Breast epithelium (tissue), 4 donors: ENCODE measurements at regions not wholly inside any gene's neighbourhood (a gene's known extent, or its start where the extent isn't known, plus 50 kb on each side); places are given as distances from the start of the nearest gene placed in this dataset.
A peak's percentile ranks its signal among the peaks of the same experiment; 100 is the strongest.

Source experiments
- DNase-seq, 2 donors: peaks; one replicate each; pipeline ENCODE4 v3.0.0-alpha.2; 2019; ENCODE audit warnings: low spot score in 2 of 2
- H3K27ac ChIP-seq, 2 donors: fragments of 200-600 bp; sonication (generic) in 1 of 2; one replicate each; pipeline ENCODE4 v1.5.1; 2016 to 2019; ENCODE audit warnings: mild to moderate bottlenecking in 1 of 2
- H3K27me3 ChIP-seq, 2 donors: fragments of 200-600 bp; sonication (generic) in 1 of 2; one replicate each; pipeline versions ENCODE4 v1.5.1 to v1.6.0; 2017 to 2019; ENCODE audit warnings: control low read depth in 1 of 2, mild to moderate bottlenecking in 1 of 2
- H3K36me3 ChIP-seq: fragments of 200-600 bp; one replicate; pipeline ENCODE4 v1.5.1; 2019
- H3K4me1 ChIP-seq, 2 donors: fragments of 200-600 bp; sonication (generic); one replicate each; pipeline ENCODE4 v1.5.1; 2016 to 2019; ENCODE audit warnings: control low read depth in 1 of 2
- H3K4me3 ChIP-seq, 3 donors: fragments of 200-600 bp; sonication (generic); 1 replicate in 2 of 3; 2 replicates in 1 of 3; pipeline ENCODE4 v1.5.1; 2016 to 2019; ENCODE audit warnings: mild to moderate bottlenecking in 3 of 3, moderate library complexity in 2 of 3
- H3K9me3 ChIP-seq, 2 donors: fragments of 200-600 bp; sonication (generic) in 1 of 2; one replicate each; pipeline ENCODE4 v1.5.1; 2016 to 2019; ENCODE audit warnings: control low read depth in 1 of 2
- POLR2A ChIP-seq: fragments of 450-650 bp; IDR thresholded peaks from one replicate; pipeline ENCODE4 v1.6.1; 2016; ENCODE audit warnings: antibody characterized with exemption, mild to moderate bottlenecking, moderate library complexity
- POLR2AphosphoS5 ChIP-seq, 3 donors: sonication (generic); formaldehyde crosslinking; IDR thresholded peaks; one replicate each; pipeline ENCODE4 v1.6.1; 2017; ENCODE audit warnings: antibody characterized with exemption in 3 of 3
- intact Hi-C: fragments of 100-400 bp; cut with DNase I; formaldehyde crosslinking; loops from one replicate; pipeline ENCODE4 v1.15.1; 2023; ENCODE audit warnings: low total_unique reads
- TF ChIP-seq, protein P1 (sequence below), 3 donors: fragments of 450-650 bp; IDR thresholded peaks; one replicate each; pipeline ENCODE4 v1.5.1; 2016 to 2017; ENCODE audit warnings: antibody characterized with exemption in 3 of 3, mild to moderate bottlenecking in 3 of 3, moderate library complexity in 3 of 3

DNA sequence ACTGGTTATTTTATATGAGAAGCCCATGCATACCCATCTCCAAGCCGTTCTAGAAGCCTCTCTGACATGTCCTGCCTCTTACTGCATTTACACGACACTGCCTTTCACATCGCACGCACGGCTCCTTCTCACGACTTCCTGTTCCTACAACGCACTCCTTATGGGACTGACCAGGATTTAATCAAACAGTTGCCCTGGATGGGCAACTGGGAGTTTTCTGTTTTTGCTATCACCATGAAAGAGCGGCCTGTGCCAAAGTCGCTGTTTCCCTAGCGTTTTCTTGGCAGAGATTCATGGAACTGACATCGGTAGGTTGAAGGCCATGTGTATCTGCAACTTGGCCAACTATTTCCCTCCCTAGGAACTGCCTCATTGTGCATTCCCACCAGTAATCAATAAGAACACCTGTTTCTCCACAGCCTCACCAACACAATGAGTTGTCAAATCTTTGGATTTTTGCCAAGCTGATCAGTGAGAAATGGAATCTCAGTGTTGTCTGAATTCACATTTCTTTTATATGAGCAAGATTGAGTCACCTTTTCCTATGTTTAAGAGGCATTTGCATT, 97.2 kb upstream of the OTOS start:
- Histone ChIP-seq H3K4me3 (no peak overlapping the region), H3K4me1 (no peaks in the 10 kb centered on the region), H3K9me3 (no peaks in the 10 kb centered on the region), H3K36me3 (no peaks in the 10 kb centered on the region), H3K27ac (no peak overlapping the region), H3K27me3 (no peaks in the 10 kb centered on the region)
- TF ChIP-seq, protein P1, sequence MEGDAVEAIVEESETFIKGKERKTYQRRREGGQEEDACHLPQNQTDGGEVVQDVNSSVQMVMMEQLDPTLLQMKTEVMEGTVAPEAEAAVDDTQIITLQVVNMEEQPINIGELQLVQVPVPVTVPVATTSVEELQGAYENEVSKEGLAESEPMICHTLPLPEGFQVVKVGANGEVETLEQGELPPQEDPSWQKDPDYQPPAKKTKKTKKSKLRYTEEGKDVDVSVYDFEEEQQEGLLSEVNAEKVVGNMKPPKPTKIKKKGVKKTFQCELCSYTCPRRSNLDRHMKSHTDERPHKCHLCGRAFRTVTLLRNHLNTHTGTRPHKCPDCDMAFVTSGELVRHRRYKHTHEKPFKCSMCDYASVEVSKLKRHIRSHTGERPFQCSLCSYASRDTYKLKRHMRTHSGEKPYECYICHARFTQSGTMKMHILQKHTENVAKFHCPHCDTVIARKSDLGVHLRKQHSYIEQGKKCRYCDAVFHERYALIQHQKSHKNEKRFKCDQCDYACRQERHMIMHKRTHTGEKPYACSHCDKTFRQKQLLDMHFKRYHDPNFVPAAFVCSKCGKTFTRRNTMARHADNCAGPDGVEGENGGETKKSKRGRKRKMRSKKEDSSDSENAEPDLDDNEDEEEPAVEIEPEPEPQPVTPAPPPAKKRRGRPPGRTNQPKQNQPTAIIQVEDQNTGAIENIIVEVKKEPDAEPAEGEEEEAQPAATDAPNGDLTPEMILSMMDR (IDR thresholded peaks at IDR 0.05) = no peak
- TF ChIP-seq POLR2AphosphoS5 (IDR thresholded peaks at IDR 0.05) (no peak), POLR2A (no peak)
- intact Hi-C loops = no loop called here
- peak in 1 of 2 donors; percentile 10 for DNase-seq

GRCh38 chr2:240238201-240238600, 97.7 kb upstream of the OTOS start:
- Histone ChIP-seq H3K9me3 (no peaks in the 10 kb centered on the region), H3K4me1 (no peaks in the 10 kb centered on the region), H3K27ac (no peak overlapping the region), H3K36me3 (no peaks in the 10 kb centered on the region), H3K27me3 (no peaks in the 10 kb centered on the region), H3K4me3 (no peak overlapping the region)
- TF ChIP-seq, protein P1 (IDR thresholded peaks at IDR 0.05) = no peak
- no peak for TF ChIP-seq POLR2A
- no peak for TF ChIP-seq POLR2AphosphoS5 (IDR thresholded peaks at IDR 0.05)
- intact Hi-C loops = no loop called here
- no peak for DNase-seq

- intact Hi-C loops = no loop called here
- Histone ChIP-seq H3K27me3 (no peaks in the 10 kb centered on the region), H3K36me3 (no peaks in the 10 kb centered on the region), H3K27ac (no peak overlapping the region), H3K4me1 (no peaks in the 10 kb centered on the region), H3K4me3 (no peak overlapping the region), H3K9me3 (no peaks in the 10 kb centered on the region)
- TF ChIP-seq POLR2AphosphoS5 (IDR thresholded peaks at IDR 0.05) = no peak
- TF ChIP-seq, protein P1 (IDR thresholded peaks at IDR 0.05) = no peak
- no peak for TF ChIP-seq POLR2A
- no peak for DNase-seq
Measured at GRCh38 chr2:240238786-240239185, 98.3 kb upstream of the OTOS start.

GRCh38 chr2:240239325-240239724, 98.9 kb upstream of the OTOS start:
- Histone ChIP-seq H3K4me1 (no peaks in the 10 kb centered on the region), H3K27ac (no peak overlapping the region), H3K4me3 (no peak overlapping the region), H3K27me3 (no peaks in the 10 kb centered on the region), H3K36me3 (no peaks in the 10 kb centered on the region), H3K9me3 (no peaks in the 10 kb centered on the region)
- TF ChIP-seq POLR2A (no peak), POLR2AphosphoS5 (IDR thresholded peaks at IDR 0.05) (no peak)
- TF ChIP-seq, protein P1 (IDR thresholded peaks at IDR 0.05) = no peak
- intact Hi-C loops = no loop called here
- DNase-seq = peak; percentile 8 to 9

DNA sequence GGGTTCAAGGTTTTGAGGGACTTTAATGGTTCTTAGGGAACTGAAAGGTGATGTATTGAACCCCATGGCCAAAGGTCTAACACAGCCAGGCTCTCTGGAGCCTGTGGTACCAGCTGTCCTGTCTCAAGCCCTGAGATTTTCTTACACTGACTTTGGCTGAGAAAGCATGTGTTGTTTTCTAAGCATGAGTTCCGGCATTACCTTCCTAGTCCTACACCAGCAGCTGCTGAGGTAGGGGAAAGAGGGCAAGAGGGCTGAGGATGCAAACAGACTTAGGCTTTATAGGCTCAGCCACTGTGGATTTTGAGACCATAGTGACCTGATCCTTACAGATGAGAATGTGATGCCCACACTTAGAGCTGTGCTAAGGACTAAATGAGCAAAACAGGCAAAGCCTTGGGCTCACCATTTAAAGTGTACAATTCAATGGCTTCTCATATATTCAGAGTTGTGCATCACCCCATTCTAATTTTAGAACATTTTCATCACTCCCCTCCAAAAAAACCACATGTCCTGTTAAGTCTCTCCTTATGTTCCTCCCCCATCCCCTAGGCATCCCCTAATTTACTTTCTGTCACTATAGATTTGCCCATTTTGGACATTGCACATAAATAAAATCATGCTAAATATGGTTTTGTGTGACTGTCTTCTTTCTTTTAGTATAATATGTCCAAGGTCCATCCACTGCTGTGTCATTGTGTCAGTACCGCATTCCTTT, 99.7 kb upstream of the OTOS start:
- no peaks in the 10 kb centered on the region for H3K27me3 ChIP-seq
- H3K4me3 ChIP-seq = no peak overlapping the region
- no peaks in the 10 kb centered on the region for H3K9me3 ChIP-seq
- no peaks in the 10 kb centered on the region for H3K36me3 ChIP-seq
- DNase-seq = peak in 1 of 2 donors; percentile 5
- H3K27ac ChIP-seq = no peak overlapping the region
- intact Hi-C loops = no loop called here
- no peaks in the 10 kb centered on the region for H3K4me1 ChIP-seq
- TF ChIP-seq POLR2AphosphoS5 (IDR thresholded peaks at IDR 0.05) (no peak), POLR2A (no peak)
- TF ChIP-seq, protein P1 (IDR thresholded peaks at IDR 0.05) = no peak
